ENCODE measurements at regions not wholly inside any gene's neighbourhood (a gene's known extent, or its start where the extent isn't known, plus 50 kb on each side); places are given as distances from the start of the nearest gene placed in this dataset.
"Not testable (repeated sequence)": the region's sequence is repeated elsewhere in the genome, so short reads cannot be mapped to it uniquely, and the experiment has no call there.

DNA sequence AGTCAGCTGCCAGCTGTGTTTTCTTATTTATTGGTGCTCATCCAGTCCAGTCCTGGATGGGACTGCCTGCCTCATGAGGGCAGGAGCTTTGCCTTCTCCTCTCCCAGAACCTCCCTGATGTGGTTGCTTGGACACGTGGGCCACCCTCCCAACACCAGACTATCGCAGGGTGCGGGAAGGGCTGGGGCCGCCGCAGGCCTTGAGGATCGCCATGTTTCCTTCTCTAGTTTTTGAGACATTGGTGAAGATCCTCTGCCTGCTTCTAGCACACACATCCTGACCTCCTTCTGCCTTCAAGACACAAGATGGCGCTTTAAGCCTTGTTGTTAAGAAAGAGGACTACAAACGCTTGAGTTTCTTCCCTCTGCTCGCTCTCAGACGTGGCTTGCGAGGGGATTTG lies 2937.0 kb downstream of the RPIA start:
- DNase-seq (ENCODE audit: low read depth): not testable (repeated sequence)

DNA sequence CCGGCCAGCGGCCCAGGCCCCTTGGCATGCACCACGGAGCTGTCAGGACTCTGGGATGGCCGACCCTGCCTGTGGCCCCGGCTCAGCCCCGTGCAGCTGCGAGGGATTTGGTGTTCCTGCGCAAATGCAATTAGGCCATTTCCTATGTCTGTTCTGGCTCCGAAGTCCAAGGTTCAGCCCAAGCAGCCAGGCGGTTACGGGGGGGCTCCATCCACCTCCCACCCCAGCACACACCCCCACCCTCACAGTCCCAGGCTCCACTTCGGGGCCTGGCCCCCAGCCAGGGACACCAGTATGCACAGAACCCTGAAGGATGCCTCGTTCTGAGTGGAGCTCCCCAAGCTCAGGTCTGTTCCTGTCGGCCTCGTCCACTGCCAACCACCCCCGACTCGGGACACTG lies 2965.7 kb downstream of the RPIA start:
- peak; percentile 62 for DNase-seq (ENCODE audit: low read depth)

DNA sequence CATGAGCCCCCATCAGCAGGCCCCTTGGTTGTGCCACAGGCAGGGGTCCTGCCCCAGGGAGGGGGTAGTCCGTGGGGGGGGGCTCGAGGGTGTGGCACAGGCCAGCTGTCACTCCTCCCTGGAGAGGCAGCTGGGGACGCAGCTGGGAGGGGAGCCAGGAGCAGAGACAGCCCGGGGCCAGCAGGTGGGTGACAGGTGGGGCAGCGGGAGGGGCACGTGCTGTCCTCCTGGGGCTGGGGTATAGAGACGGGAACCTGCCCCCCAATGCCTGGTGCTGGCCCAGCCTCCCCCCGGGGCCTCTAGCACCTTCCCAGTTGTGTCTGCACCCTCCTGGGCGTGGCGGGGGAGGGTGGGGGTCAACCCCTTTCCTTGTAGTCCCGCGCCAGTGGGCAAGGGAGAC lies 2966.9 kb downstream of the RPIA start:
- DNase-seq (ENCODE audit: low read depth): not testable (repeated sequence)

DNA sequence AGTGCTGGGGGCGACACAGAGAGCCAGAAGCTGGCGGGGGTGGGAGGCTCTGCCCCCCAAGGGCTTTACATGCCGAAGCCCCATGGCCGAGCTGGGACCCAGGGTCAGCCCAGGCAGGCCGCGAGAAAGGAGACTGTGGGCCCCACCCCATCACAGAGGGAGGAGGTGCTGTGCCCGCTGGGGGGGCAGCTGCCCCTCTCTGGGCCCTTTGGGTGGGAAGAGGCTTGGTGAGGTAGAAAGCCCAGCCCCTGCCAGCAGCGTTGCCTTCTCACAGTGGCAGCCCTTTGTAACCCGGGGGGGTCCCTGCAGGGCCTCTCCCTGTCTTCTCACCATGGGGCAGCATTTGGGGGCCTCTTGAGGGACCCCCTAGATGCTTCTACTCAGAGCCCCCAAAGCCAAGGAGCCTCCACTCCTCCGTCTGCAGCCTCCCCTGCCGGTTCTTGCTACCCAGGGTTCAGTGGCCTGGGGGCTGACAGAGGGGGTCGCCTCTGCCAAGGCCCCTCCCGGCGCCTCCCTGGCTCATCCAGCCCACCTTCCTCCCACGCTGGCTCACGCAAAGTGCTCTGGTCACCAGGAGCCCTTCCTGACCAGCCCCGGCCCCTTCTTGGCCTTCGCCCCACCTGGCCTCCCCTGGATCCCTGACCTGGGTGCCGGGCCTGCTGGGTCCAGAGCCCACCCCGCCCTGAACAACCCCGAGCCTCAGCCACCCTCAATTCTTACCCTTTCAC lies 2967.9 kb downstream of the RPIA start:
- not testable (repeated sequence) for DNase-seq (ENCODE audit: low read depth)

DNA sequence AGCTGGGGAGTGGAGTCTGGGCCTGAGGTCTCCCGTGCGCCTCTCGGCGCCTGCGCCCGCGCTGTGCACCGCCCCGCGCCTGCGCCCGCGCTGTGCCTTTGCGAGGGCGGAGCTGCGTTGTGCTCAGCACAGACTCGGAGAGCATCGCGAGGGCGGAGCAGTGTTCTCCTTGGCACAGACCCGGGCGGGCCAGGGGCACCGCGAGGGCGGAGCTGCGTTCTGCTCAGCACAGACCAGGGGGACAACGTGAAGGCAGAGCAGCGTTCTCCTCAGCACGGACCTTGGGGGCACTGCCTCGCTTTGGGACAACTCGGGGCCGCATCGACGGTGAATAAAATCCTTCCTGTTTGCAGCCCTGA lies 2968.4 kb downstream of the RPIA start:
- peak; percentile 16 for DNase-seq (ENCODE audit: low read depth)

DNA sequence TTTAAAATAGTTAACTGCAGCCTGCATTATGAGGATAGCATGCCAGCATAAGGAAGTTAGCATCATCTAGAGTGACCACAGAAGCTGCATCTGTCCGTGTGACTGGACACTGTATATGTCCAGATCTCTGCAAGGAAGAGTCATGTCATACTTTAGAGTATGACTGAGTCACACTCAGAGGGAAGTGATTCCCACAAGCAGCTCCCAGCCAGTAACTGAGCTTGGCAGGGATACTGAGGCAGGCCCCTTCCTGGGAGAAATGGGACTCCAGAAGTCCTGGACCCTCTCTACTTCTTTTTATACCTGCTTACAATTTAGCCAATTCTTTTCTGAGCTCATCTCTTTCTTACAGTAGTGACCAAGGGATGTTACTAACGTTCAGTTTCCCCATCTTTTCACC lies 2975.9 kb downstream of the RPIA start:
- peak; percentile 24 for DNase-seq (ENCODE audit: low read depth)

DNA sequence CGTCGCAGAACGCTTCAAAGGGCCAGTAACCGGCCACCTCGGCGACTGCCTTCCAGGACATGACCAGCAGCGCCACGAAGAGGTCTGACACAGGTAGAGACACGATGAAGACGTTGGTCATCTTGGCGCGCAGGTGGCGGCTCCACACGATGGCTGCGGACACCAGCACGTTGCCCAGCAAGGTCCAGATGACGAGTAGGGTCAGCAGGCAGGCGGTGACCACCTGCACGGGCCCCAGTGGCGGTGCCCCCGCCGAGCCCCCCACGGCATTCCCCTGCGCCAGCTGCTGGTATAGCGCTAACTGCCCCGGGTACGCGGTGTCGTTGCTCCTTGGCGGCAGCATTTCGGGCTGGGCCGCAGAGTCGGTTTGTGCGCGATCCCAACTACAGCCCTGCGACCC lies 2994.1 kb downstream of the RPIA start:
- DNase-seq (ENCODE audit: low read depth): not testable (repeated sequence)

DNA sequence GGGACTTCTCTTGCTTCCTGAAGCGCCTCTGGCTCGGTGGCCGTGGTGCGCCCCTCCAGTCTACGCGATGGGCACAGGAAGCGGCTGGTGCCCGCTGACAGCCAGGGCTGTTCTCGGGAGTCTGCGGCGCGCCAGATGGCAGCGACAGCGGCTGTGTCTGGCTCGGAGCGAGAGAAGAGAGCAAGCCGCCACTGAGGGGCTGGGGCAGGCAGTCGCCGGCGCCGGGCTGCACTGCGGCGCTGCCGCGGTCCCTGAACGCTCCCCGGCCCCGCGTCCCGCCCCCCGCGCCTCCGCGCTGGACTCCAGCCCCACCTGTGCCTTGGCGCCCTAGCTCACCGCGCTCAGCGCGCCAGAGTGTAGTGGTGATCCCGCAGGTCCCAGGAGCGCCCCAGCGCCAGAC lies 2994.6 kb downstream of the RPIA start:
- DNase-seq (ENCODE audit: low read depth): not testable (repeated sequence)
